PC-9 (cell line): ENCODE measurements at regions not wholly inside any gene's neighbourhood (a gene's known extent, or its start where the extent isn't known, plus 50 kb on each side); places are given as distances from the start of the nearest gene placed in this dataset.

Experiments used
- EZH2 ChIP-seq: fragments of 200-600 bp; sonication (generic); IDR thresholded peaks from 2 replicates; pipeline ENCODE4 v1.8.0; 2017; ENCODE audit warnings: antibody characterized with exemption, low read depth
- TF ChIP-seq, protein P1 (sequence below): fragments of 200-600 bp; sonication (generic); conservative IDR thresholded peaks from 2 replicates; pipeline ENCODE4 v1.6.1; 2017; ENCODE audit warnings: mixed run types, antibody characterized with exemption, mild to moderate bottlenecking, moderate library complexity

GRCh38 chr7:124575176-124575575 lies 190.4 kb downstream of the GPR37 start:
- no peak for TF ChIP-seq EZH2
- TF ChIP-seq, protein P1, sequence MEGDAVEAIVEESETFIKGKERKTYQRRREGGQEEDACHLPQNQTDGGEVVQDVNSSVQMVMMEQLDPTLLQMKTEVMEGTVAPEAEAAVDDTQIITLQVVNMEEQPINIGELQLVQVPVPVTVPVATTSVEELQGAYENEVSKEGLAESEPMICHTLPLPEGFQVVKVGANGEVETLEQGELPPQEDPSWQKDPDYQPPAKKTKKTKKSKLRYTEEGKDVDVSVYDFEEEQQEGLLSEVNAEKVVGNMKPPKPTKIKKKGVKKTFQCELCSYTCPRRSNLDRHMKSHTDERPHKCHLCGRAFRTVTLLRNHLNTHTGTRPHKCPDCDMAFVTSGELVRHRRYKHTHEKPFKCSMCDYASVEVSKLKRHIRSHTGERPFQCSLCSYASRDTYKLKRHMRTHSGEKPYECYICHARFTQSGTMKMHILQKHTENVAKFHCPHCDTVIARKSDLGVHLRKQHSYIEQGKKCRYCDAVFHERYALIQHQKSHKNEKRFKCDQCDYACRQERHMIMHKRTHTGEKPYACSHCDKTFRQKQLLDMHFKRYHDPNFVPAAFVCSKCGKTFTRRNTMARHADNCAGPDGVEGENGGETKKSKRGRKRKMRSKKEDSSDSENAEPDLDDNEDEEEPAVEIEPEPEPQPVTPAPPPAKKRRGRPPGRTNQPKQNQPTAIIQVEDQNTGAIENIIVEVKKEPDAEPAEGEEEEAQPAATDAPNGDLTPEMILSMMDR: no peak
